ENCODE measurements at regions not wholly inside any gene's neighbourhood (a gene's known extent, or its start where the extent isn't known, plus 50 kb on each side); places are given as distances from the start of the nearest gene placed in this dataset.

DNA sequence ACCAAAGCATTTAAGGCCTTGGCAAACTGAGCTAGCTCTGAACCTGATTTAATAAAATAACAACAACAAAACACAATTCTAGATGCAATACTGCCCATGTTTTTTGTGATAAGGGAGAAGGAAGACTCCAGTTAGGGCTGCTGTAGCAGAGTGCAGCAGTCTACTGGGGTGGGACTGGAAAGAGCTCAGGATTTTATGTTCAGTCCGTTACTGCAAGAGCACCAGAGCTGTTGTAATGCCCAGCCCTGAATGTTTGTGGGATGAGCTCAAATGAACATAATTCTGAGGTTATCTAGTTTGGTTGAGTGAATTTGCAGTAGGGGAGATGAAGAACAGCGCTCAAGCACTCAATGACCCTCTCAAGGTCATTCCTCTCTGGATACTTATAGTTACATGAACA is 743.8 kb downstream of the FAT4 start:
- no peak for DNase-seq

DNA sequence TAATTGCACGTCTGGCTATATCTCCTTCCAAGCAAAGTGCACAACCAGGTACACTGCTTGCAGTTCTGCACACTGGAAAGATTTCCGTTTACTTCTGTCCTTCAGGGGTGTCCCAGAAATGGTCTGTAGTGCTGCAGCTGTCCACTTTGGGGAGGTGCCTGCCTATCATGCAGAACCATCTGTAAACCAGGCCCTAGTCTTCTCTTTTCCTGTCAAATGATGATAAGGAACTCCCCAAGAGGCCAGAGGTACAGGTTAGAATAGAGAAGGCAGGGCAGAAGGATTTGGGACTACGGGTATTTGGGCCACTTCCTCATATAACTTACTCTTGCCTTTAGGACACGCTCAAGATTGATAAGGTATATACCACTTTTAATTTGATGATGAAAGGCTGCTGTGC is 746.9 kb downstream of the FAT4 start:
- DNase-seq: no peak

DNA sequence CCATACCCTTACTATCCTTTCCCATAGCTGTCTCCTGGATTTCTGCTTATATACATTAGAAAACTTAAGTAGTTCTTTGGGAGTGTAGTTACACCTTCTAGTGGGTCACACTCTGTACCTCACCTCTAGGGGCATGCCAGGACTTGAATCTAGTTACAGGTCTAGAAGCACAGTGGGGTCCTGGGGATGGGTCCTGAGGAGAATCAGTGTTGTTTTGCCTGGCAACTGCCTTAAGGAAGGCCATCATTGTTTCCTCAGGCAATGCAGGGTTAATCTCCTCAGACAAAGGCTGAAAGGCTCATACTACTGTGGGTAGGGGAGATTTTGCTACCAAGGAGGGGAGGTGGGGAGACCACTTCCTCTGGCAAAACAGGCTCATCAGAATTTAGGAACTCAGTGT is 750.3 kb downstream of the FAT4 start:
- DNase-seq: no peak

- no peak for DNase-seq
These were observed 756.9 kb downstream of the FAT4 start for GRCh38 chr4:126071346-126072333.

DNA sequence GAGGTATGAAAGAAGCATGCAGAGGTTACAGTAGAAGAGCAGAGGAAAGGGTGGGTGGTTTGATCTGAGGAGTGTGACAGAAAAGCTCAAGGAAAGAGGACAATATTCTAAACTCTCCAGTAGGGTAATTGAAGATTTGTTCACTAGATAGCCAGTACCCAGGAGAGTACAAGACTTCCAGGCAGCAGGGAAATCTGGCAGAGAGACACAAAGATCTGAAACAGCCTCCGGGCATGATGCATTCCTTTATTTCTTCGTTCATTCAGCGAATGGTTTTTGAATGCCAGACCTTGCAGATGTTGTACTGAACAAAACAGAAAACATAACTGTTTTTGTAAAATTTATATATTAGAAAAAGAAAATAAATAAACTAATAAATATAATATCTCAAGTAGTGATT is 766.6 kb downstream of the FAT4 start:
- DNase-seq: no peak

GRCh38 chr4:126086041-126086440 is 771.3 kb downstream of the FAT4 start:
- no peak for DNase-seq

GRCh38 chr4:126087101-126087500 is 772.3 kb downstream of the FAT4 start:
- no peak for DNase-seq

DNA sequence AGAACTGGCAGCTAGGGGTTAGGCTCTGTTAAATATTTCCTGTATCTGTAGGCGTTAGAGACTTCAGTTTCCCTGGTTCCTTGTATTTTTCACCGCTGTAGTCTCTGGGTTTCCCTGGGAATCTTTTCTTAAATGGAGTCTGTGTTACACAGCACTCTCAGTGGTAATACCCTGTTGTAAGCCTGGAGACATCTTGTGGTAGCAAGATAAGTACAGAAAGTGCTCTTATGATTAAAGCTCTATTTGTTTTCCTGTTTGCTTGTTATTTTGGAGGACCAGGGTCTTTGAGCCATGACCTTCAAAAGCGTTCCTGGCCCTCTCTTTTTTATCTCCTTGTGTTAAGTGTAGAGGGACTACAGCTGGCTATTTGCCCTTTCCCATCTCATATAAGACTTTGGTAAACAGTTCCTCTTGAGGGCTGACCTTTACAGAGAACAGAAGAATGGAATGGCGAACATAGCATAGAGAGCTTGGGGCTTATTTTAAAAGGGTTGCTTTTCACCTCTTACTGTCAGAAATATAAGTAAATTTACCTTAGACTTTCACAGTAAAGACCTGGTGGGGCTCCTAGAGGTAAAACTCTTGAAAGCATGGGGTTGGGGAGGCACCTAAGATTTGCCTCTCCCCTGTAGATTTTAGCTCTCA is 782.5 kb downstream of the FAT4 start:
- no peak for DNase-seq

- no peak for DNase-seq
These were observed 791.9 kb downstream of the FAT4 start for GRCh38 chr4:126106658-126107057.

GRCh38 chr4:126109836-126110235 is 795.1 kb downstream of the FAT4 start:
- no peak for DNase-seq

GRCh38 chr4:126113058-126113457 is 798.3 kb downstream of the FAT4 start:
- no peak for DNase-seq

DNA sequence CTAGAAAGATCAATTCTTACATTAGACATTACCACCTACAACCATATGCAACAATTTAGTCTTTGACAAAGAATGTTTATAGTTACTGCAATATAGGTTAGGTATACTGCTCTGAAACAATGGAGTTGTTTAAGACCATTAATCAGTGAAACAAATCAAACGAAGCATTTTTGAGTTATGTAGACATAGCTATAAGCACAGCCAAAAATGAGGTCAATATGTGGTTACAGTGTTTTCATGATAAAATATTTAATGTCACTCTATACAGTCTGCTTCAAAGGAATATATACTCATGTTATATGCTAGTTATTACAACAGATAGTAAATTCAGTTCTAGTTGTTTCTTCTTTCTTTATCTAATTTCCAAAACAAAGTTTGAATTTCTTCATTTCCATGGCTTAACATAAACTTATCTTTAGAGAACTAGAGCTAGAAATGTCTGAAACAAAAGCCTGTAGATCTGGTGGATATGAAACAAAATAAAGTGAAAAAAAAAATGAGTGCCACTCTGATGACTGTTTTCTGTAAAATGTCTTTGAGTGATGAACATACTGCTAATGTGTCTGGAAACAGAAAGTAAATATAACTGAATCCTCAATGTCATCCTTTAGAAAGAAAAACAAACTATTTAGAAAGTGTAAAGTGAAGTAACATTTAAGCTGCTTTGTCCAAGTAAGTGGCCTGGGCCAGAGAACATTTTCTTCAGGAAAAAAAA is 809.0 kb downstream of the FAT4 start:
- DNase-seq: no peak

- DNase-seq: no peak
These were observed 810.1 kb downstream of the FAT4 start for GRCh38 chr4:126124818-126125217.

GRCh38 chr4:126130215-126130614 is 815.5 kb downstream of the FAT4 start:
- DNase-seq: no peak

DNA sequence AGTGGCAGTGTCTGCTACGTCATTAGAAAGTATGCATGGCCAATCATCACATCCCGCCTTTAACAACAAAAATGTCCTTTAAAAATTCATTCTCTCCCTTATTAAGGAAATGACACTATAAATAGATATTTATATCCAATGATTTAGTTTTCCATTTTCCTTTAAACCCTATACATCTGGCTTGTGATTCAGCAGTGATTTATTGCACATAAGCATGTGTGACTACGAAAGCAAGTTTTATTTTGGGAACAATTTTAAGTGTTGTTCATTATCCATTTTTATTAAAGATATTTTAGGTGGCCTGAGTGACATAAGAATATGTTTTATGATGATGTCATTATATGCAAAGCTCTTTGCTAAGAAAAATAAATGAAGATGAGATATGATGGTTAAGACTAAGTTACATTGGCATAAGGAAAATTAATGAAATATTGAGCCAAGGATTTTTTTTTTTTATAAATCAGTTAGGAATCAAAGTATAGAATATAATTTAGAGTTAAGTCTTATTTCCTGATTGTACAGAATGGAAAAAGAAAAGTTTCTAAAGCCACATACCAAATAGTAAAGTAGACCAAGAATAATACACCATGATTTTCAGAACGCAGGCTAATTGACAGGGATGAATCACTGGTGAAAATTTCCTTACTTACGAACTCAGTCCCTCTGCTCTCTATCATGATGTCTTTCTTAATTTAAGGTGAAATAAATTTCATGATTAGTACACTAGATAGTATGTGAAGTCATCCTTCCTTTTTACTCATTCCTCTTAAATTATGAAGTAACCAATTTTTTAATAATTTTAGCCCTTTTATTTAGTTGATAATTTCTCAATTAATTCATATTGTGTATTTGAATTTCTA is 822.4 kb downstream of the FAT4 start:
- no peak for DNase-seq

GRCh38 chr4:126137782-126138170 is 823.0 kb downstream of the FAT4 start:
- DNase-seq: no peak

- no peak for DNase-seq
These were observed 829.9 kb downstream of the FAT4 start for GRCh38 chr4:126144543-126145237.

DNA sequence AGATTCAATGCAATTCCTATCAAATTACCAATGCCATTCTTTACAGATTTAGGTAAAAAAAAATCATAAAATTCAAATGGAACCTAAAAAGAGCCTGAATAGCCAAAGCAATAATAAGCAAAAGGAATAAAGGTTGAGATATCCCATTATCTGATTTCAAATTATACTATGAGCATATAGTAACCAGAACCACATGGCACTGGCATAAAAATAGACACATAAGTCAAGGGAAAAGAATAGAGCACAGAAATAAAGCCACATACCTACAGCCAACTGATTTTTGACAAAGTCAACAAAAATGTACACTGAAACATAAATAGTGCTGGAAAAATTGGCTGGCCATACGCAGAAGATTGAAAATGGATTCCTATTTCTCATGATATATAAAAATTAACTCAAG is 853.7 kb downstream of the FAT4 start:
- DNase-seq: no peak

GRCh38 chr4:126172126-126172525 is 857.4 kb downstream of the FAT4 start:
- peak; percentile 59 to 63 for DNase-seq

DNA sequence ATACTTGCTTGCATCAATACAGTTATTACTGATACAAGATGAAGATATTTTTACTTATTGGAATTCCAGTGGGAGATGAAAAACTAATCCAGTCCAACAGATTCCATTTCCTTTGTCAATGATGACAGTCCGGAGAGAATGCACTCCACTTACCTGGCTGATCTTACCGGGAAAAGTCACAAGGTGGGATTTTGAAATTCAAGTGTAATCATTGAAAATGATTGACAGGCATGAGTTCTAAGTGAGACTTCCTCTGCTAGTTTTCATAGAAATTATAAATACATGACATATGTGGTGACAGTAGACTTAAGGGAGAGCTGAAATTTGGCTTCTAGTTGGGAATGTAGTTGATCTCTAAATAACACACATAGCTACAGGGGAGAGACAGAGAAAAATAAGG is 859.9 kb downstream of the FAT4 start:
- DNase-seq: no peak

DNA sequence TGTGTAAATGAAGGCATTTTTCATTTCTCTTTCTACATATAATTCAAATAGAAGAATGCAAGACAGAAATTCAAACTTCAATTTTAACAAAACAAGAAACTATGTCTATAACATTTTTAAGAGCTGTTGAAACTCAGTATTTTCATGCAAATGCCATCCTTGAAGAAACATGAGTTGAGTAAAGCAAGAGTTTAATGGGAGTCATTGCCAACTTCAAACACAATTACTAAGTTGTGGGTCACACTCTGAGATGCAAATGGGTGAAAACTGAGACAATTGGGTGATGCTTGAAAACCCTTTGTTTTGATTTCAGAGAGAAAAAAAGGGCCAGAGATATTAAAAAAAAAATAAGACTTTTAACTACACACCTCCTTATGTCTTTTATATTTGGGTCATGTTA is 865.9 kb downstream of the FAT4 start:
- DNase-seq: no peak

DNA sequence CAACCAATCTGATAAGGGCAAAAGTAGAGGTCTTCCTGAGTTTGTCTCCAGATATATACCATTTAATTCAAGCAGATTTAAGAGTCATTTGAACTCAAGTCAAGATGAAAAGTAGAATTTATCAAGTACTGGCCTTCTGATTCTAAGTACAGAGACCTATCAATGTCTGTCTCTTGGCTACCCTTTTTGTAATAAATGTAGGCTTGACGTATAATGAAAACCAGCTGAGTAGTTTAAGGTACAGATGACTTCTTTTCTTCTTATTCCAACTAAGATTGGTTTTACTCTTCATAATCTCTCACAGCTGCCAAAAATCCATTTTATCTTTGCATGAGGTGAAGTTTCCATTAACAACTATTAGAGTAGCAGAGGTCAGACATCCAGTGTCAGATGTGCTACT is 867.6 kb downstream of the FAT4 start:
- no peak for DNase-seq

All from Kasumi-1 (cell line).